ENCODE measurements at regions not wholly inside any gene's neighbourhood (a gene's known extent, or its start where the extent isn't known, plus 50 kb on each side); places are given as distances from the start of the nearest gene placed in this dataset.

- TF ChIP-seq CTCF (IDR thresholded peaks at IDR 0.05), result no peak
- TF ChIP-seq POLR2A (IDR thresholded peaks at IDR 0.05), result no peak
These were observed 194.3 kb downstream of the AEBP2 start for GRCh38 chr12:19633641-19634040.

All from heart left ventricle (tissue), 13 donors.